ENCODE measurements at regions not wholly inside any gene's neighbourhood (a gene's known extent, or its start where the extent isn't known, plus 50 kb on each side); places are given as distances from the start of the nearest gene placed in this dataset.
"Not testable (repeated sequence)": the region's sequence is repeated elsewhere in the genome, so short reads cannot be mapped to it uniquely, and the experiment has no call there.

DNA sequence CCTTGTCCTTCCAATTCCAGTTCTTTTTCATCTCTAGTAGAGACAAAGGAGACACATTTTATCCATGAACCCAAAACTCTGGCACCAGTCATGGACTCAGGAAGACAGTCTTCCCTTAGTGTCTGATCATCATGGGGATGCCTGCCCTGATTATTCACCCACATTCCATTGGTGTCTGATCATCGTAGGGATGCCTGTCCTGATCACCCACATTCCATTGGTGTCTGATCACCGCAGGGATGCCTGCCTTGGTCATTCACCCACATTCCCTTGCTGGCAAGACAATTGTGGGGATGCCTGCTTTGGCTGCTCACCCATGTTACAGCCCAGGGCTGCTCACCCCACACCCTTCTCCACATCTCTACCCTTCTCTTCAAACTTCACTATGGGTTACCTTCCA is 136.9 kb downstream of the ZNF675 start:
- 49% methylated on average over 2 of the region's 2 CpGs for WGBS (ENCODE audit: insufficient coverage)
- H3K4me3 ChIP-seq (ENCODE audit: control insufficient read depth in 1 of 2, extremely low read depth in 1 of 2, low read length in 1 of 2); DNase-seq; H3K27ac ChIP-seq (ENCODE audit: low read length); H3K27me3 Mint-ChIP-seq; POLR2A ChIA-PET; H3K9me3 ChIP-seq; H3K4me3 Mint-ChIP-seq; ATAC-seq (replicated peaks in 1 of 4); H3K4me1 ChIP-seq (ENCODE audit: control insufficient read depth in 1 of 2, extremely low read depth in 1 of 2, insufficient read depth in 2 of 2, low read length in 2 of 2); CTCF ChIA-PET; H3K27ac Mint-ChIP-seq; H3K4me1 Mint-ChIP-seq; H3K36me3 ChIP-seq (ENCODE audit: control insufficient read depth in 2 of 2, extremely low read depth in 1 of 2, insufficient read depth in 1 of 2, low read length in 1 of 2); H3K36me3 Mint-ChIP-seq; H3K27me3 ChIP-seq (replicated peaks in 1 of 2; ENCODE audit: control insufficient read depth in 2 of 2, extremely low read depth in 1 of 2, insufficient read depth in 2 of 2, low read length in 1 of 2): not testable (repeated sequence)
- peaks cover 2 to 19% (median 12%) of the 10 kb centered on the region in 3 donors for H3K9me3 Mint-ChIP-seq

DNA sequence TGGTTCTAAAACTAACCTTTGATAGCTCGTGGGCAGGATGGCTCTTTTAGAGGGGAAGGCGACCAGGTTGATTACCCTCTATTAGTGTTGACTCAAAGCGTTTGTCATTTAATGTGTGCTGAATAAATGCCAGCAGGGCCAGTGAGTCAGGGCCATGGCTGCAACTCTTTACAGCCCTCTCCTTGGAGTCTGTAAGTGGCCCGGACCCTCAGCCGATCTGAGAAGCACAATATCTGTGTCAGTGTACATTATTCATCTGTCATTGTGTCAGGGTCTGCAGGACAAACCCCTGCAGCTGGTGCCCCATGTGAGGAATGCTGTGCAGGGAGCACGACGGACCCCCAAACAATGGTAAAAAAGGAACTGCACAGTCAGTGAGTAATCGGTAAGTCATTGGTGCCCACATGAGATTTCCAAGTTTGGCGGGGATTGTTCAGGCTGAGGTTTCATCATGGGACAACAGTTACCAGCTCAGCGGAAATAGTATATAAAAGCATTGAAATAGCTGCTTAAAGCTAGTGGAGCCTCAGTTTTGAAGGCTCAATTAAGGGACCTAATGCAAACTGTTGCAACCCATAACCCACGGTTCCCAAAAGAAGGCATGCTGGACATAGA is 139.1 kb downstream of the ZNF675 start:
- Mint-ChIP-seq H3K27me3 (no peaks in the 10 kb centered on the region), H3K4me1 (no peaks in the 10 kb centered on the region), H3K9me3 (peaks cover 2 to 36% (median 12%) of the 10 kb centered on the region in 3 donors), H3K27ac (no peak overlapping the region), H3K4me3 (no peak overlapping the region), H3K36me3 (no peaks in the 10 kb centered on the region)
- Histone ChIP-seq H3K27ac (ENCODE audit: low read length) (no peak overlapping the region), H3K9me3 (no peaks in the 10 kb centered on the region), H3K36me3 (ENCODE audit: control insufficient read depth in 2 of 2, extremely low read depth in 1 of 2, insufficient read depth in 1 of 2, low read length in 1 of 2) (no peaks in the 10 kb centered on the region), H3K4me3 (ENCODE audit: control insufficient read depth in 1 of 2, extremely low read depth in 1 of 2, low read length in 1 of 2) (no peak overlapping the region), H3K4me1 (ENCODE audit: control insufficient read depth in 1 of 2, extremely low read depth in 1 of 2, insufficient read depth in 2 of 2, low read length in 2 of 2) (no peaks in the 10 kb centered on the region), H3K27me3 (replicated peaks in 1 of 2; ENCODE audit: control insufficient read depth in 2 of 2, extremely low read depth in 1 of 2, insufficient read depth in 2 of 2, low read length in 1 of 2) (no peaks in the 10 kb centered on the region)
- ChIA-PET CTCF (no interaction called here), POLR2A (no interaction called here)
- DNase-seq (no peak), ATAC-seq (replicated peaks in 1 of 4) (no peak)
- WGBS (ENCODE audit: insufficient coverage), result 87% methylated on average over 9 of the region's 11 CpGs

DNA sequence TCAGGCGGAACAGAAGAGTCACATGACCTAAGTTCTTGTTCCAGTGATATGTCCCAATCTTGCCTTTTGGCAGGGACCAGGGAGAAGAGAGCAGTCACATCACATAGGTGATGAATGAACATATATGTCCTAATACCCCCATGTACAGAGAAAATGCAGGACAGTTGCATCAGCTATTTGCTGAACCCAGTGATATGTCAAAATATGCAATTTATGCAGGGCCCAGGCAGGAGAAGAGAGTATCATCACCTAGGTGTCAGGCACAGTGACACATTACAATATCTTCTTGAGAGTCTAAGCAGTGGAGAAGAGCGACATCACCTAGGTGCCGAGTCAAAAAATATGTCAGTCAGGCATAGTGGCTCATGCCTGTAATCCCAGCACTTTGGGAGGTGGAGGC is 139.9 kb downstream of the ZNF675 start:
- ATAC-seq (replicated peaks in 1 of 4) (no peak), DNase-seq (no peak)

DNA sequence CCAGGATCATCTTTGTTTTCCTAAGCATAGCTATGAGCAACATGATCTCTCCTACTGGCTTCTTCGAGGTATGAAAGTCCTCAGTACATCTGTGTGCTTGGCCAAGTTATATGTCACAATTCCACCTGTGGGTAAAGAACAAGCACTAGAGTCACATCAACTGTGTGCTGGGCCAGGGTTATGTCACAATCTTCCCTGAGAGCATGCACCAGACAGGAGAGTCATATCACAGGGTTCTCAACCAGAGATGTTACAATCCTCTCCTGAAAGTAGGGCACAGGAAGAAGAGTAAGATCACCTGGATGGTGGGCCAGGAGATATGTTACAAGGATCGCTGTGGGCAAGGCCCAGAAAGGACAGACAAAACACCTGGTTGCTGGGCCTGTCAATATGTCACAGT is 143.7 kb downstream of the ZNF675 start:
- Histone ChIP-seq H3K27ac (ENCODE audit: low read length) (no peak overlapping the region), H3K9me3 (peaks cover 3% of the 10 kb centered on the region), H3K36me3 (ENCODE audit: control insufficient read depth in 2 of 2, extremely low read depth in 1 of 2, insufficient read depth in 1 of 2, low read length in 1 of 2) (no peaks in the 10 kb centered on the region), H3K27me3 (replicated peaks in 1 of 2; ENCODE audit: control insufficient read depth in 2 of 2, extremely low read depth in 1 of 2, insufficient read depth in 2 of 2, low read length in 1 of 2) (no peaks in the 10 kb centered on the region), H3K4me3 (ENCODE audit: control insufficient read depth in 1 of 2, extremely low read depth in 1 of 2, low read length in 1 of 2) (no peak overlapping the region), H3K4me1 (ENCODE audit: control insufficient read depth in 1 of 2, extremely low read depth in 1 of 2, insufficient read depth in 2 of 2, low read length in 2 of 2) (no peaks in the 10 kb centered on the region)
- no peaks in the 10 kb centered on the region for H3K36me3 Mint-ChIP-seq
- ChIA-PET CTCF (no interaction called here), POLR2A (no interaction called here)
- H3K27ac Mint-ChIP-seq, result no peak overlapping the region
- no peak for DNase-seq
- H3K27me3 Mint-ChIP-seq, result no peaks in the 10 kb centered on the region
- H3K4me1 Mint-ChIP-seq, result no peaks in the 10 kb centered on the region
- no peak overlapping the region for H3K4me3 Mint-ChIP-seq
- 86% methylated on average over 1 of the region's 2 CpGs for WGBS (ENCODE audit: insufficient coverage)
- ATAC-seq (replicated peaks in 1 of 4), result no peak
- H3K9me3 Mint-ChIP-seq, result peaks cover 0 to 25% (median 0%) of the 10 kb centered on the region in 3 donors

More for the DNA sequence above, 139.9 kb downstream of the ZNF675 start:
- Mint-ChIP-seq H3K9me3 (peaks cover 2 to 36% (median 12%) of the 10 kb centered on the region in 3 donors), H3K4me1 (no peaks in the 10 kb centered on the region), H3K36me3 (no peaks in the 10 kb centered on the region), H3K27ac (no peak overlapping the region), H3K4me3 (no peak overlapping the region), H3K27me3 (no peaks in the 10 kb centered on the region)
- WGBS (ENCODE audit: insufficient coverage), result 80% methylated on average over 1 of the region's 3 CpGs
- H3K27ac ChIP-seq (ENCODE audit: low read length), result no peak overlapping the region
- no peaks in the 10 kb centered on the region for H3K9me3 ChIP-seq
- ChIA-PET CTCF (no interaction called here), POLR2A (no interaction called here)
- no peaks in the 10 kb centered on the region for H3K27me3 ChIP-seq (replicated peaks in 1 of 2; ENCODE audit: control insufficient read depth in 2 of 2, extremely low read depth in 1 of 2, insufficient read depth in 2 of 2, low read length in 1 of 2)
- H3K4me3 ChIP-seq (ENCODE audit: control insufficient read depth in 1 of 2, extremely low read depth in 1 of 2, low read length in 1 of 2), result no peak overlapping the region
- H3K36me3 ChIP-seq (ENCODE audit: control insufficient read depth in 2 of 2, extremely low read depth in 1 of 2, insufficient read depth in 1 of 2, low read length in 1 of 2), result no peaks in the 10 kb centered on the region
- H3K4me1 ChIP-seq (ENCODE audit: control insufficient read depth in 1 of 2, extremely low read depth in 1 of 2, insufficient read depth in 2 of 2, low read length in 2 of 2), result no peaks in the 10 kb centered on the region

DNA sequence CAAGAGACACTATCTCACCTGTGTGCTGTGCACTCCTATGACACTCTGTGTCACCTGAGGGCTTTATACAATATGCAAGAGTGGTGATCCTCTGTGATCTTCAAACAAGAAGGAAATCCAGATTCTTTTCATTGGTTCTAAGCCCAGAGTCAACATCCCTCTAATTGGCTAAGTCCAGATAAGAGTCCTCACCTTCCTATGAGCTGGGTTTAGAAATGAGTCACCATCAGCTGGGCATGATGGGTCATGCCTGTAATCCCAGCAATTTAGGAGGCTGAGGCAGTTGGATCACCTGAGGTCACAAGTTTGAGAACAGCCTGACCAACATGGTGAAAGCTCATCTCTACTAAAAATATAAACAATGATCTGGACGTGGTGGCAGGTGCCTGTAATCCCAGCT is 144.4 kb downstream of the ZNF675 start:
- H3K9me3 Mint-ChIP-seq, result peaks cover 0 to 25% (median 0%) of the 10 kb centered on the region in 3 donors
- no CpG with 5 or more reads among the region's 1 CpG for WGBS (ENCODE audit: insufficient coverage)
- Histone ChIP-seq H3K9me3 (peaks cover 3% of the 10 kb centered on the region), H3K27ac (ENCODE audit: low read length) (no peak overlapping the region), H3K36me3 (ENCODE audit: control insufficient read depth in 2 of 2, extremely low read depth in 1 of 2, insufficient read depth in 1 of 2, low read length in 1 of 2) (no peaks in the 10 kb centered on the region), H3K4me3 (ENCODE audit: control insufficient read depth in 1 of 2, extremely low read depth in 1 of 2, low read length in 1 of 2) (no peak overlapping the region), H3K4me1 (ENCODE audit: control insufficient read depth in 1 of 2, extremely low read depth in 1 of 2, insufficient read depth in 2 of 2, low read length in 2 of 2) (no peaks in the 10 kb centered on the region), H3K27me3 (replicated peaks in 1 of 2; ENCODE audit: control insufficient read depth in 2 of 2, extremely low read depth in 1 of 2, insufficient read depth in 2 of 2, low read length in 1 of 2) (no peaks in the 10 kb centered on the region)
- DNase-seq, result no peak
- no peak for ATAC-seq (replicated peaks in 1 of 4)
- H3K36me3 Mint-ChIP-seq, result no peaks in the 10 kb centered on the region
- H3K4me1 Mint-ChIP-seq, result no peaks in the 10 kb centered on the region
- POLR2A ChIA-PET, result interaction anchor here in 1 of 2 donors (0.7 kb wide), 1 partner anchor 8 kb away, joined by 3 read pairs; no protein-coding TSS in a partner anchor
- no peak overlapping the region for H3K27ac Mint-ChIP-seq
- H3K4me3 Mint-ChIP-seq, result no peak overlapping the region
- no peaks in the 10 kb centered on the region for H3K27me3 Mint-ChIP-seq
- CTCF ChIA-PET, result no interaction called here

DNA sequence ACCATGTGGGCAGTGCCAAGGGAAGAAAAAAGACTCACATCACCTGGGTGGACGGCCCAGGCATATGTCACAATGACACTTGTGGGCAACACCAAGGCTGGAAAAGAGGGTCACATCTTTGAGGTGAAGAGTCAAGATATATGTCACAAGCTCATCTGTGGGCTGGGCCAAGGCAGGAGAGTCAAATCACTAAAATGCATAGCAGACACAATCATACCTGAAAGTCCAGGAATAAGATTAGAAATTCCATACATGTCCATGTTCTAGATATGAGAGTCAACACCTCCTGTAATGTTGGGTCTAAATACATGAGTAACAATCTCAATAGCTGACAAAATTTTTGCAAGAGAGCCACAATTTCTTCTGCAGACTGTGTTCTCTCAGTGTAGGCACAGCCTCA is 145.0 kb downstream of the ZNF675 start:
- ATAC-seq (replicated peaks in 1 of 4), result no peak
- DNase-seq, result no peak
- 57% methylated on average over 1 of the region's 1 CpG for WGBS (ENCODE audit: insufficient coverage)
- Histone ChIP-seq H3K9me3 (peaks cover 3% of the 10 kb centered on the region), H3K36me3 (ENCODE audit: control insufficient read depth in 2 of 2, extremely low read depth in 1 of 2, insufficient read depth in 1 of 2, low read length in 1 of 2) (no peaks in the 10 kb centered on the region), H3K4me1 (ENCODE audit: control insufficient read depth in 1 of 2, extremely low read depth in 1 of 2, insufficient read depth in 2 of 2, low read length in 2 of 2) (no peaks in the 10 kb centered on the region), H3K27ac (ENCODE audit: low read length) (no peak overlapping the region), H3K27me3 (replicated peaks in 1 of 2; ENCODE audit: control insufficient read depth in 2 of 2, extremely low read depth in 1 of 2, insufficient read depth in 2 of 2, low read length in 1 of 2) (no peaks in the 10 kb centered on the region), H3K4me3 (ENCODE audit: control insufficient read depth in 1 of 2, extremely low read depth in 1 of 2, low read length in 1 of 2) (no peak overlapping the region)
- Mint-ChIP-seq H3K9me3 (peaks cover 0 to 21% (median 0%) of the 10 kb centered on the region in 3 donors), H3K4me1 (no peaks in the 10 kb centered on the region), H3K27ac (no peak overlapping the region), H3K36me3 (no peaks in the 10 kb centered on the region), H3K4me3 (no peak overlapping the region), H3K27me3 (no peaks in the 10 kb centered on the region)
- CTCF ChIA-PET, result no interaction called here
- POLR2A ChIA-PET, result no interaction called here

DNA sequence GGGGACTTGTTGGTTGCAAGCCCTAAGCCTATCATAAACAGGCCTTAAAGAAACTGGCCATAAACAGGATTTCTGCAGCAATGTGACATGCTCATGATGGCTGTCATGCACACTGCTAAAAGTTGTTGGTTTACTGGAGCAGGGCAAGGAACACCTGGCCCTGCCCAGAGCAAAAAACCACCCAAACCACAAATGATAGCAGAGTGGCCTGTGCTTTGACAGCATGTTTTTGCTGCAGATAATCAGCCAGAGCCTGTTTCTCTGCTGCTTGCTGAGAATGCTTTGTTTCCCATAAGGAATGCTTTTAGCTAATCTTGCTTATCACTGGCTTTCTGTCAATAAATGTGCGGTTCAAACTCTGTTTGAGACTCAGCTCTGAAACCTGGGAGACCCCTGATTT is 144.9 kb upstream of the ZNF91 start:
- H3K4me3 Mint-ChIP-seq; H3K4me3 ChIP-seq (ENCODE audit: control insufficient read depth in 1 of 2, extremely low read depth in 1 of 2, low read length in 1 of 2); H3K36me3 ChIP-seq (ENCODE audit: control insufficient read depth in 2 of 2, extremely low read depth in 1 of 2, insufficient read depth in 1 of 2, low read length in 1 of 2); POLR2A ChIA-PET; DNase-seq; H3K27me3 ChIP-seq (replicated peaks in 1 of 2; ENCODE audit: control insufficient read depth in 2 of 2, extremely low read depth in 1 of 2, insufficient read depth in 2 of 2, low read length in 1 of 2); H3K27me3 Mint-ChIP-seq; H3K4me1 Mint-ChIP-seq; H3K4me1 ChIP-seq (ENCODE audit: control insufficient read depth in 1 of 2, extremely low read depth in 1 of 2, insufficient read depth in 2 of 2, low read length in 2 of 2); CTCF ChIA-PET; ATAC-seq (replicated peaks in 1 of 4); H3K36me3 Mint-ChIP-seq; H3K9me3 ChIP-seq; H3K27ac ChIP-seq (ENCODE audit: low read length); H3K27ac Mint-ChIP-seq: not testable (repeated sequence)
- peaks cover 0 to 25% (median 0%) of the 10 kb centered on the region in 3 donors for H3K9me3 Mint-ChIP-seq
- no CpG with 5 or more reads among the region's 1 CpG for WGBS (ENCODE audit: insufficient coverage)

All from T-cell (primary cell).